Smooth muscle cell of the brain vasculature (primary cell): ENCODE measurements at regions not wholly inside any gene's neighbourhood (a gene's known extent, or its start where the extent isn't known, plus 50 kb on each side); places are given as distances from the start of the nearest gene placed in this dataset.
"Not testable (repeated sequence)": the region's sequence is repeated elsewhere in the genome, so short reads cannot be mapped to it uniquely, and the experiment has no call there.

Source experiments
- DNase-seq: peaks from one replicate; pipeline ENCODE4 v3.0.0-alpha.2; 2012; ENCODE audit warnings: low read depth, low spot score

DNA sequence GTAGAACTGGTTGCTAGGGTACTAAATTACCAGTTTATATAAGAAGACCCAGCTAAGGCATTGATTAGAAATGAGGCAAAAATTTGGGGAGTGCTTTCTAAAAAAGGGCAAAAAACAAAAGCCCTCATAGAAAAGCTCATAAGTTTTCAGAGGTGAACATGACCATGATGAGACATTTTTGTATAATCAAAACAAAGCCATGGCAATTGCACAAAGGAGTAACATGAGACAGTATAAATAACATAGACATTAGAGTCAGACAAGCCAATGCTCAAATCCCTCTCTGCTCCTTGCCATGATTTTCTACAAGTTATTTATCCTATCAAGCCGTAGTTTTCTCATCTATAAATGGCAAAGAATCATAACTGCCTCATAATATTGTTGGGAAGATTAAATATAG, 112.2 kb upstream of the ADTRP start:
- no peak for DNase-seq

DNA sequence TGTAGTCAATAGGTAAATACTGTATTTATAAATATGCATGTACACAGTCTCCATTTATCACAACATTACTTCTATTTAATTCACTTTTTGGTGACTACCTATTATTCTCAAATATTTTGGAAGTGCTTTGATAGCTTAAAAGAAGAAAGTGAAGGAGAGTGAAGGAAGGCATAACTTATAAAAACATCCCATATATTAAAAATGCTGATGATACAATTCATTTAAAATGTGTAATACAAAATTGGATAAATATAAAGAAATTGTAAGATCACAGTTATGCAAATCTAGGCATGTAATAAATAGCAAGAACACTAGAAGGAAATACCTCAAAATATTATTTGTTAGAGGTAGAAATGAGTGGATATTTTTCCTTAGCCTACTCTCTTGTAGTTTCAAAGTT, 111.6 kb upstream of the ADTRP start:
- no peak for DNase-seq

DNA sequence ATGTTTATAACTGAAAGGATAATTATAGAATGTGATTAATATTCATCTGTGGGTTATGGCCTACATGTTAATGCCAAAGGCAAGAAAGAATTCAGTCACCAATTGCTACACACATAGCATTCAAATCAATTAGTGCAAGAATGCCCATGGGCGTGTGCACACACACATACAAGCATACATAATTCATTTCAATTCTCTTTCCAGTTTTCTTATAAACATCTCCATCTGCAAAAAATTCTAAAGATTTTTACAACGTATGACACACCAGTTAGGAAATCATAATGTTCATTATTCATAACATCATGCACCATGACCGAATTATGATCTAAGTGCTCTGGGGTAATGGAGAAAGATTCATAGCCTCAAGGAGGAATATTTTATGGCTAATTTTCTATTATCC, 111.0 kb upstream of the ADTRP start:
- DNase-seq: no peak

DNA sequence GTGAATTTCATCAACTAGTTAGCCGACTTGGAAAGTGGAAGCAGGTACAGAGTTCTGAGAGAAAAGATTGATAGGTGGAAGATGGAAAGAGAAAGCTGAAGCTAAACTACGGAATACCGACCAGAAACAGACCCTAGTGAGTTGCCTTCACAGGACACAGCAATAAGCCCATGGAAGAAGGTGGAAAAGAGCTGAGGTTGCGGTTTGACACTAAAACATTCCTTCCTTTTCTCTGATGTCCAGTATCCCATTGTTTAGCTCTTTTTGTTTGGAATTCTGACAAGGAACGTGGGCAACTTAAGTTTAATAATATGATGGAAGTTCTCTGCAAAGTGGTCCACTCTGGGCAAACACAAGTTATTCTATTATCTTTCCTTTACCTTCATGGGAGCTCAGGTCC, 110.1 kb upstream of the ADTRP start:
- no peak for DNase-seq

DNA sequence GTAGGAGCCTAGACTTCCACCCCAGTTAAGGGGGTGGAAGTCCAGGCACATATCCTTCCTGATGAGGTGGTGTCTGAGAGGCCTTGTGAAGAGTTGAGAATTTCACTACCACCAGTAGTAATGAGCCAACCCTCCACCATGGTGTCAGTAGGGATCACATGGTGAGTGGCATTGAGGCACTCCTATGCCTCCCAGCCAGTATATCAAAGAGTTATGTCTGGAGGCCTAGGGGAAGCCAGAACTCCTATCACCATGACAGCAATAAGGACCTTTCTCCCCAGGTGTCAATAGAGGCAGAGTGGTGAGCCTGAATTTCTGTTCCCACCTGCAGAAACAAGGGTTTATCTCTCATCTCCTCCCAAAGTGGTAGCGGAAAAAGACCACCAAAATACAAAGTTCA, 106.6 kb upstream of the ADTRP start:
- no peak for DNase-seq

DNA sequence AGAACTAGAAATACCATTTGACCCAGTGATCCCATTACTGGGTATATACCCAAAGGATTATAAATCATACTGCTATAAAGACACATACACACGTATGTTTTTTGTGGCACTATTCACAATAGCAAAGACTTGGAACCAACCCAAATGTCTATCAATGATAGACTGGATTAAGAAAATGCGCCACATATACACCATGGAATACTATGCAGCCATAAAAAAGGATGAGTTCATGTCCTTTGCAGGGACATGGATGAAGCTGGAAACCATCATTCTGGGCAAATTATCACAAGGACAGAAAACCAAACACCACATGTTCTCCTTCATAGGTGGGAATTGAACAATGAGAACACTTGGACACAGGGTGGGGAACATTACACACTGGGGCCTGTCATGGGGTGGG, 104.9 kb upstream of the ADTRP start:
- DNase-seq: not testable (repeated sequence)

DNA sequence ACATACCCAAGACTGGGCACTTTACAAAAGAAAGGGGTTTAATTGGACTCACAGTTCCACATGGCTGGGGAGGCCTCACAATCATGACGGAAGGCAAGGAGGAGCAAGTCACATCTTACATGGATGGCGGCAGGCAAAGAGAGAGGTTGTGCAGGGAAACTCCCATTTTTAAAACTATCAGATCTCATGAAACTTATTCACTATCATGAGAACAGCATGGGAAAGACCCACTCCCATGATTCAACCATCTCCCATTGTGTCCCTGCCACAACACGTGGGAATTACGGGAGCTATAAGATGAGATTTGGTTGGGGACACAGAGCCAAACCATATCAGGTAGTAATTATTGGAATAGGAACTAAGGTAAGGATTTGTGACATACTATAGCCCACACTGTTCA, 101.6 kb upstream of the ADTRP start:
- not testable (repeated sequence) for DNase-seq

DNA sequence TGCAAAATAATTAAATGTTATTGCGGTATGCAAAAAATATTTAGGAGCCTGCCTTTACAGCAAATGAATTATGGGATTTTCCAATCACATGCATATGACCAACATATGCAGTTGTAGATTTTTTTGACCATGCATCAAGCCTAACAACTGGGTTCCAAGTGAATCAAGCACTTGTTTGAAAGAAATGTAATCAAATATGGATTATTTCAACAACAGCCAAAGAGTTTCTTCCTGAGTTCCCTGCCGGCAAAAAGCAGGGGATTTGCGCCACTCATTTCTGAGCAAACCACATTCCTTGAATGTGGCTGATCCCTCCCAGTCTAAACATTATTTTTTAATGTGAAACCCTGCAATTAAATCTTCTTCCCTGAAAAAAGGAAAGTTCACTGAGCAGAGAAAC, 100.1 kb upstream of the ADTRP start:
- DNase-seq: no peak

DNA sequence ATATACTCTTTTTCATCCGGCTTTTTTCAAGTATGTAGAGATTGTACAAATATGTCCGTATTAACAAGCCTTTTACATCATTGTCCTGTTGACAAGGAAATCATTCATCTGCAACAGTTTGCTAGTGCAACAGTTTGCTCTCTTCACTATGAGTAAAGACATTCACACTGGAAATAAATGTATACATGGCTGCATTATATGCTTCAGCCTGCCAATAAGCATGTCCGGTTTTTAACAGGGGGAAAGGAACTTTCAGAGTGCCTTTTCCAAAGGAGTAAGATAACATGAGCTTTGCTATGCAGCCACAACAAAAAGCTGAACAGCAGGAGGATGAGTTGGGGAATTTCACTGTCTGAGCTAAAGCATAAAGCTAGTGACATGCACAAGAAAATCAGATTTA, 99.4 kb upstream of the ADTRP start:
- no peak for DNase-seq

DNA sequence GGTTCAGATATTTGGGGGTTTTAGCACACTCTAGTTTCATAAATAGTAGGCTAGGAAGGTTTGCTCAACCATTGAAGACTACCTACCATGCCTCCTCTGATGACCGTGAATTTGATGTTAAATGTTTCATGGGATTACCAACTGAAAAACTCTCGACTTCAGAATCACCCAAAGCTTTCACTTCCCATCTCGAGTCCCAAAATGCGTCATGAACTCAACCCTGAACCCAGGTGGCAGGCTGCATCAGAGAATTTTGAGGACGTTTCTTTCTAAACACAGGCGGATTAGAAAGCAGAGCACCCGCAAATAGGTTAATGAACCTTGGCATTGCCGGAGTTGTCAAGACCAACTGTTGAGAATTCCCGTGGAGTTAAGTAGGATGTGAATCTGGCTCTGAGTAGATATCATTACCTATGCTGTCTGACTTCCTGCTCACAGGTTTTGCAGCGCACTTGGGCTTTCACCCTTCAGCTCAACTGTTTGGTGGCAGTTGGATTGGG, 98.4 kb upstream of the ADTRP start:
- DNase-seq: no peak

DNA sequence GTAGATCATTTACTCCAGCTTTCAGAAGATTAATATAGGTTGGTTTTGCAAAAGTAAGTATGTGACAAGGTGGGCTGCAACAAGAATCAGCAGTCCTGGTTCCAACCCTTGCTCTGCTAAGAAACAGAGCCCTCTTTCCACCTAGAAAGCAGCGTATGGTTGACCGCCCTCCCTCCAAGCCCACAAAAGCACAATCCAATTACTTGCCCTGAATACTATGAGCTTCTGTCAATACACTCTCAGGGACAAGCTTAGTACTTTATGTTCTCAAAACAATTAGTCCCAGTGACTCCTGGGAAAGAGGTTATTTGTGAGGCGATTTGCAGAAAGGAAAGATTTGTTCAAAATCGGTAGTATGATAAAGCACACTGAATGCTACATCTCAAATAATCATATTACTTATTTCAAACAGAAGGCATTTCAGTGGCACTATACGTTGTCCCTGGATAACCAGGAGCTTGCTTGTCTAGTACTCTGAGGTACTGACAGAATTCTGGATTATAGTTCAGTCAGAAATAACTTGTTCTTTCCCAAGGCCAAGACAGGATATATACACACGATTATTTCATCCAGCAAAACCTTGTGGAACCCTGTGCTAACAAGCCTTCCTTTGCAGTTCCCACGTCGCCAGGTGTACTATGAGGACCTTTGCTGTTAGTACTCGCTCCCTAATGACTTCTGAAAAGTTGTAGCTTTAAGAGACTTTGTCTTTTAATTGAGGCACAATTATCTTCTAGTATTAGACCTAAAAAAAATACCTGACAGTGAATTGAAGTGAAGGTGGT, 96.9 kb upstream of the ADTRP start:
- no peak for DNase-seq

DNA sequence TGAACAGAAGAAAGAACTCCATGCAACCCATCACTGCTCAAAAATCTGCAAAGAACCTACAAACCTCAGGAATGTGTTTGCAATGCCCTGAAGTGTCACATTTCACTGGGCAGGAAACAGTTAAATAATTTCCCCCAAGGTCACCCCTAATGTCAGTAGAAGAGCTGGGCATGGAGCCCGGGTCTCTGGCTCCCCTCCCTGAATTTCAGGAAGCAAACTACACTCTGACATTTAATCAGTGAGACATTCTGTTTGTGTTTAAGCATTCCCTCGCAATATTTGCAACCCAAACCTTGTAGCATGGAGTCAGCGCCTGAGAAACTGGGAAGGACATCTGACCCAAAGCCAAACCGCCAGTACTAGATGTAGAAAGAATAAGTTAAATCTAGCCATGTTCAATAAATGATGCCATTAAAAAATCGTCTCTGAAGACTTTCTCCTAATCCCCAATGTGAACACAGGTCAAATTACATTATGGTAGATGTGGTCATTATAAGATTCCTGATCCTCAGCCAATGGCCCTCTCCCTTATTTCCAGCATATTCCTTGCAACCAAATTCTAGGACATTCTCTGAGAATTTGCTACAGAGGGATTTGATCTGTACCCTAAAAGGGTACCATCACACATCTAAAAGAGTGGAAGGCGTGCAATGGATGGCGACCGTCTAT, 91.2 kb upstream of the ADTRP start:
- DNase-seq: no peak

DNA sequence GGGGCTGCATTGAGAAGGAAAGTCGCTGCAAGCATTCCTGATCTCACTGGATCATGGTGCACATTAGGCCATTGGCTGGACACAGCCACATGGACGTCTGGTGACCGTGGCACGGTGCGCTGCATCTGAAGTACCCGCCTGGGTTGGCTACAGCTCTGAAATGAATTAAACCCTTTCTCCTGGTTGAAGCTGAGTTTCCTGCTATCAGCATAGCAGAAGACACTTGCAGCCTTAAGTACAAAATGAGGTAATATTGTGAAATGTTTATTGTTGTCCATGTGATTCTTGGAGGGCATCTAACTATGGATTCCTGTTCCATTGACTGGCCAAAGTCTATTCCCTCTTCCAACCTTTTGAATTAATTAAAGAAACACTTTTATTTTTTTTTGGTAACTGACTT, 89.8 kb upstream of the ADTRP start:
- no peak for DNase-seq

DNA sequence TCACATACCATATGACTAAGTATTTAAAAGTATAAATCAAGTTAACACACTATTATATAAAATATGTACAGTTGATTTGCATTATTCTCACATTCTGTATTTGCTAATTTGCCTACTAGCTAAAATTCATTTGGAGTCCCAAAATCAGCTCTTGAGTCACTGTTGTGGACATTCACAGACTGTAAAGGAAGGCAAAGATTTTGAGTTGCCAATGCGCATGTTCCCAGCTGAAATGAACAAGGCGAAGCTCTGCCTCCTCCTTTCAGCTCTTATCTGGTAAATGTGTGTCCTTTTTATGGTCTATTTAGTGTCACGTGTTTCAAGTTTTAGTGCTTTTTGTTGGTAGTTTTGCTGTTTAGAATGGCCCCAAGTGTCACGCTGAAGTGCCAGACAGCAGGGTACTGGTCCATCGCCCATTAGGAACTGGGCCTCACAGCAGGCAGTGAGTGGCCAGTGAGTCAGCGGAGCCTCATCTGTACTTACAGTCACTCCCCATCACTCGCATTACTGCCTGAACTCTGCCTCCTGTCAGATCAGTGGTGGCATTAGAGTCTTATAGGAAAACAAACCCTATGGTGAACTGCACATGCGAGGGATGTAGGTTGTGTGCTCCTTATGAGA, 87.2 kb upstream of the ADTRP start:
- DNase-seq: no peak

DNA sequence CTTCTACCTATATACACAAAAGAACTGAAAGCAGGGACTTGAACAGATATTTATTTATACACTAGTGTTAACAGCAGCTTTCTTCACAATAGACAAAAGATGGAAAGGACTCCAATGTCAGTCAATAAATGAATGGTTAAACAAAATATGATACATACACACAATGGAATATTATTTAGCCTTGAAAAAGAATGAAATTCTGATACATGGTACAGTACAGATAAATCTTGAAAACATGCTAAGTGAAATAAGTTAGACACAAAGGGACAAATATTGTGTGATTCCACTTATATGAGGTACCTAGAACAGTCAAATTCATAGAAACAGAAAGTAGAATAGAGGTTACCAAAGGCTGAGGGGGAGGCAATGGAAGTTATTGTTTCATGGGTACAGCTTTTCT, 79.8 kb upstream of the ADTRP start:
- no peak for DNase-seq

DNA sequence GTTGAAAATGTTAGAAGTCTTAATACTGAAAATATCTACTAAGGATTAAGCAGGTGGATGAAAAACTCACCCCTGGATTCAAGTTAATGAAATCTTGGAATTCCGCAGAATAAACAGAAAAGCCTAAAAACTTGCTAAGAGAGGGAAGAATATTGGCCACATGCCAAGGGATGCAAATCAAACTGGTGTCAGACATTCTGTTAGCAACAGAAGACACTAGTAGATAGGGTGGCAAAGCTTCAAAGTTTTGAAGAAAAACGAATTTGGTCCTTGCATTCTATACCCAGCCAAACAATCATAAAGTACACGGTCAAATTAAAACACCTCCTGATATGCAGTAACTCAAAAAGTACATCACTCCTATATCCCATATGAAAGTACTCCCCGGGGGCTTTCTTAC, 77.1 kb upstream of the ADTRP start:
- no peak for DNase-seq

DNA sequence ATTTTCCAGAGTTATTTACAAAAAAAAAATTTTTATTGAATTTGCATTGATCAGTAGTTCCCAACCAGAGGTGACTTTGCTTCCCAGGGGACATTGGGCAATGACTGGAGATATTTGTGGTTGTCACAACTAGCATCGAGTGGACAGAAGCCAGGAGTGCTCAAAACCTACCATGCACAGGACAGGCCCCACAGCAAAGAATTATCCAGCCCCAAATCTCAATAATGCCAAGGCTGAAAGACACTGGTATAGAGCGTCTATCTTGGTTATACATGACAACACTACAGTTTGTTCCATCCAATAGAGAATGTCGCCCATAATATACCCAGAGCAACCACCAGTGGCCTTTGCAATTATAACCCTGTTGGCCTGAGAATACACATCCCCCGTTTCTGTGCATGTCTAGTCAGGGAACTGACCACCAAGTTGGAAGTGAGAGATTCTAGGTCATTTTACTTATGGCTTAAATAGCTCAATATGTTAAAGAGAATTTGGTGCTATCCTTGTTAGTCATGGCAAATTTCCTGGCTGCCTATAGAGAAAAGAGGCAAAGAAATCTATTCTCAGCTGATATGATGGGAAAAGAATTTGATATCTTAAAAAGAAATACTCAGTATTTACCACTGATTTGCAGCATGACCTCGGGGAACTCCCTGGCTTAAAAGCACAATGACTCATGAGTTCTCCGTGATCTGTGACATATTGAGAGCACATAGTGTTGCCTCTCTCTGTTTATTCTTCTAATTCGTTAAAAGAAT, 76.0 kb upstream of the ADTRP start:
- DNase-seq: no peak

DNA sequence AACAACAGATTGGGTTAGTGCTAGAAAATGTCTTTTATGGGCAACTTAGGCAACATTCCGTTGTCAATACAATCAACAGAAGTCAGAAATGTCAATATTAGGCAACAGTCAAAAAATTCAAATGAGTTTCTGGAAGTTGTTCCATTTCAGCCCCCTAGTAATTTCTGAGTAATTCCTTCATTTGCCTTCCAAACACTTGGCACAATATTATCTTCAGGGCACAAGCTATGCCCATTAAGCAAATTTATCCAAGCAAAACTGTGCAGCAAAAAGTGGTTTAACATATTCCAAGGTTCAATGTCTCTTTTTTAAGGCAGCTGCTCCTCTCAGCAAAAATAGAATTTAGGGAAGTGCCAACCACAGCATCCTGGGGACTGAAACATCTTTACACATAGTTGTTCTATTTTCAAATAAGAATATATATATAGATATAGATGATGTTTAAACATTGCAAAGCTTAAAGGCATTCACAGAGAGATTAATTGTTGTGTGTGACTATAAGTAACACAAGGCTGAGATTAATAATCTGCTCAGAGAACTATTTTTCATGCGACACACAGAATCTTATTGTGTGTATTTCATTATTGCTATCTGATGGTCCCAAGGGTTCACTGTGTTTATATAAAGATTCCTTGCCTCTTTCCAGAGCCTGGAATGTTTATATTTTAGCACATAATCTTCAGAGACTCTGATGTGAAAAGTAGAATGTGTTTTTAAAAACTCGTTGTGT, 75.2 kb upstream of the ADTRP start:
- DNase-seq: no peak

DNA sequence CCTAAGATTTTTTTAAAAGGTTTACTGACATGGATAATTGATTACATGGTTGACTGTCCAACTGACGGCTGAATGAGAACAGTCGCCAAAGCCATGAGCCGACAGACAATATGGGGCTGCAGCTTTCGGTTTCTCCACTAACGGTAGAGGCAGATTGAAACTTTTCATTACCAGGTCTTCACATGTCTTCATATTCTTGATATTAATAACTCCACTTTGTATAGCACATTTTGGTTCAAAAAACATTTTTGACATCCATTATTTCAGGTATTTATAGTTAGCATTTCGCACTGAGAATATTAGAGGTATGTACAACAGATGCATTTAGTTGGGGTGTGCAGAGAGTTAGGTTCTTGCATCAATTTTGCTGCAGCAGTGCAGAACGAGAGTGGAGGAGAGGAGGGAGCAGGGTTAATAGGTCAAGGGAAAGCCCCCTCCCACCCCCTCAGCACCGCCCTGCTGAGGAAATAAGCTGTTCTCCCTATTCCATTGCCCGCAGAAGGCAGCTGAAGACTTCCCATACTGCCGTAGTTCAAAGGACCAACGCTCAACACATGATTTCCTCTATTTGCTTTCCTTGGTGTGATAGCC, 73.6 kb upstream of the ADTRP start:
- no peak for DNase-seq

DNA sequence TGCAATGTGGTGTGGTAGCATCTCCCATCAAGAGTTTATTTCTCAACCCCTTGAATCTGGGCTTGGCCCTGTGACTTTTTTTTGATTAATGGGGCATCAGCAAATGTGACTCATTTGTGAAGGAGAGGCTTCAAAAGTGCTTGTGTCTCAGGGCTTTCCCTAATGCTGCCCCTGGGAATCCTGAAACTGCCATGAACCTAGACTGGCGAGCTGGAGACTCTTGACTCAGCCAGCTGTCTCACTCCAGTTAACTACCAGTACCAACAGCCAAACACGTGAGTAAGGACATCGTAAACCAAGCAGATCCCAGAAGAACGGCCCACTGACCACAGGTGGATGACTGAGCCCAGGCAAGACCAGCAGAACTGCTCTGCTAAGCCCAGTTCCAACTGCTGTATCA, 72.8 kb upstream of the ADTRP start:
- no peak for DNase-seq
